HepG2 (cell line): ENCODE measurements at regions not wholly inside any gene's neighbourhood (a gene's known extent, or its start where the extent isn't known, plus 50 kb on each side); places are given as distances from the start of the nearest gene placed in this dataset.

Experiments
- ATAC-seq: fragments of 200-7000 bp; cut with Tn5 transposase; 3 replicates; pipeline ENCODE4 v1.9.1; 2020; ENCODE audit warnings: mild to moderate bottlenecking, moderate library complexity
- BruUV-seq: library from RNA; stranded (reverse); fragments of 400-500 nt; replicated peaks from 2 replicates; lab custom pipeline; 2021; lab: Mats Ljungman, UMichigan
- CTCF ChIA-PET: fragments of 300-600 bp; formaldehyde crosslinking; extraction: SDS; loops from one replicate; lab custom pipeline; 2021; ENCODE audit warnings: low total read pairs, inconsistent platforms, low intra/inter-chr PET ratio; lab: Yijun Ruan, JAX
- POLR2A ChIA-PET: fragments of 350-600 bp; sonication (Branson Sonifier 250); formaldehyde crosslinking; loops from one replicate; lab custom pipeline; 2020; ENCODE audit warnings: antibody characterized with exemption, inconsistent platforms; lab: Yijun Ruan, JAX
- DNase-seq: peaks from one replicate; pipeline ENCODE4 v3.0.0-alpha.2; 2015; ENCODE audit warnings: low spot score
- FAIRE-seq: peaks from 3 replicates; lab custom pipeline; 2011; peaks lifted over from hg19 to GRCh38; lab: Jason Lieb, UNC
- H2AFZ ChIP-seq: one replicate; pipeline ENCODE4 v1.6.1; 2011; ENCODE audit warnings: low read length, inconsistent platforms
- H3K27ac ChIP-seq: fragments of 300-600 bp; 3 replicates; pipeline ENCODE4 v1.8.0; 2011; ENCODE audit warnings: mixed run types, mild to moderate bottlenecking, mixed read lengths, low read length, inconsistent platforms; ENCODE audit not compliant: insufficient read depth; ENCODE audit errors: extremely low read length
- H3K27me3 ChIP-seq, 2 experiments: fragments of 200-600 bp in 1 of 2; 2 replicates in 1 of 2; 3 replicates in 1 of 2; pipeline versions ENCODE4 v1.6.0 to v1.8.0; 2011; ENCODE audit warnings: low read length in 2 of 2, mild to moderate bottlenecking in 2 of 2, moderate library complexity in 2 of 2, inconsistent platforms in 1 of 2; ENCODE audit not compliant: insufficient read depth in 2 of 2, control insufficient read depth in 1 of 2
- H3K36me3 ChIP-seq, 2 experiments: fragments of 200-600 bp in 1 of 2; replicated peaks in 1 of 2; 2 replicates in 1 of 2; 3 replicates in 1 of 2; pipeline versions ENCODE4 v1.5.1 to v1.8.0; 2011; ENCODE audit warnings: low read length in 2 of 2, inconsistent platforms in 1 of 2; ENCODE audit not compliant: insufficient read depth in 2 of 2, control insufficient read depth in 1 of 2
- H3K4me1 ChIP-seq: 2 replicates; pipeline ENCODE4 v1.5.1; 2012; ENCODE audit warnings: low read length, inconsistent platforms; ENCODE audit not compliant: insufficient read depth
- H3K4me2 ChIP-seq: 2 replicates; pipeline ENCODE4 v1.6.0; 2011; ENCODE audit warnings: low read depth, low read length, inconsistent platforms
- H3K4me3 ChIP-seq, 3 experiments: fragments of 200-600 bp in 1 of 3; sonication (generic), shearing (Covaris generic) in 1 of 3; replicated peaks in 1 of 3; 2 replicates each; pipeline ENCODE4 v1.5.1; 2011 to 2016; ENCODE audit warnings: low read length in 3 of 3, inconsistent platforms in 2 of 3, low read depth in 2 of 3, mild to moderate bottlenecking in 2 of 3, control low read depth in 1 of 3, mixed read lengths in 1 of 3; ENCODE audit not compliant: insufficient read depth in 1 of 3
- H3K79me2 ChIP-seq: one replicate; pipeline ENCODE4 v1.6.1; 2011; ENCODE audit warnings: low read length, inconsistent platforms; ENCODE audit not compliant: insufficient read depth
- H3K9ac ChIP-seq: 2 replicates; pipeline ENCODE4 v1.6.0; 2011; ENCODE audit warnings: mild to moderate bottlenecking, low read depth, low read length, inconsistent platforms; ENCODE audit not compliant: insufficient read depth
- H3K9me3 ChIP-seq: 2 replicates; pipeline ENCODE4 v1.5.1; 2012; ENCODE audit warnings: mild to moderate bottlenecking, low read length
- H4K20me1 ChIP-seq: 2 replicates; pipeline ENCODE4 v1.6.0; 2011; ENCODE audit warnings: inconsistent platforms, mild to moderate bottlenecking, low read length, moderate library complexity; ENCODE audit not compliant: insufficient read depth
- EP300 ChIP-seq, 3 experiments: sonication (generic) in 1 of 3; formaldehyde crosslinking in 1 of 3; IDR thresholded peaks; 2 replicates each; pipeline versions ENCODE4 v1.5.1 to v1.6.1; 2011 to 2020; ENCODE audit warnings: low read depth in 2 of 3, low read length in 2 of 3, borderline replicate concordance in 1 of 3, improper control_type of control experiment in 1 of 3, mild to moderate bottlenecking in 1 of 3, missing genetic modification reagents in 1 of 3, moderate library complexity in 1 of 3
- PRMT3 ChIP-seq: sonication (generic); formaldehyde crosslinking; IDR thresholded peaks from 2 replicates; pipeline ENCODE4 v1.8.1; 2022; ENCODE audit warnings: low read depth, mild to moderate bottlenecking, moderate library complexity, missing genetic modification reagents, borderline replicate concordance
- RARA ChIP-seq: IDR thresholded peaks from 2 replicates; pipeline ENCODE4 v1.6.1; 2016; ENCODE audit warnings: missing genetic modification reagents, missing compliant biosample characterization
- ZNF121 ChIP-seq: sonication (generic); formaldehyde crosslinking; IDR thresholded peaks from 2 replicates; pipeline ENCODE4 v1.5.0; 2020; ENCODE audit warnings: mild to moderate bottlenecking, missing genetic modification reagents
- ZSCAN21 ChIP-seq: sonication (generic); formaldehyde crosslinking; IDR thresholded peaks from 2 replicates; pipeline ENCODE4 v1.8.0; 2022; ENCODE audit warnings: mild to moderate bottlenecking, missing genetic modification reagents, moderate library complexity, borderline replicate concordance
- WGBS: methylation state at CpG from one replicate; pipeline ENCODE4 v1.1.6; 2017; ENCODE audit warnings: low lambda C conversion rate; 5-methylcytosine and 5-hydroxymethylcytosine counted together
- in situ Hi-C: cut with HindIII; loops from 2 replicates; pipeline ENCODE4 v1.10.0; 2017; ENCODE audit warnings: low pct_unique_long_range_greater_than_20kb; ENCODE audit not compliant: extremely low pct_ligation_motif_present
- intact Hi-C: fragments of 100-400 bp; cut with micrococcal nuclease; formaldehyde crosslinking; loops from one replicate; pipeline ENCODE4 v1.10.0; 2022; ENCODE audit not compliant: unreplicated experiment
- TF ChIP-seq, protein P1 (sequence below): sonication (generic); formaldehyde crosslinking; IDR thresholded peaks from 2 replicates; pipeline ENCODE4 v1.4.0; 2020; ENCODE audit warnings: missing genetic modification reagents, mild to moderate bottlenecking, borderline replicate concordance
- TF ChIP-seq, protein P2 (sequence below): sonication (generic); formaldehyde crosslinking; conservative IDR thresholded peaks from 2 replicates; pipeline ENCODE4 v1.8.0; 2022; ENCODE audit warnings: low read depth, missing genetic modification reagents
- TF ChIP-seq, protein P3 (sequence below), 2 experiments: fragments of 450-650 bp in 1 of 2; sonication (generic) in 1 of 2; formaldehyde crosslinking in 1 of 2; IDR thresholded peaks; 2 replicates each; pipeline versions ENCODE4 v1.6.1 to v1.8.0; 2016 to 2022; ENCODE audit warnings: antibody characterized with exemption in 1 of 2, mild to moderate bottlenecking in 1 of 2, missing genetic modification reagents in 1 of 2

DNA sequence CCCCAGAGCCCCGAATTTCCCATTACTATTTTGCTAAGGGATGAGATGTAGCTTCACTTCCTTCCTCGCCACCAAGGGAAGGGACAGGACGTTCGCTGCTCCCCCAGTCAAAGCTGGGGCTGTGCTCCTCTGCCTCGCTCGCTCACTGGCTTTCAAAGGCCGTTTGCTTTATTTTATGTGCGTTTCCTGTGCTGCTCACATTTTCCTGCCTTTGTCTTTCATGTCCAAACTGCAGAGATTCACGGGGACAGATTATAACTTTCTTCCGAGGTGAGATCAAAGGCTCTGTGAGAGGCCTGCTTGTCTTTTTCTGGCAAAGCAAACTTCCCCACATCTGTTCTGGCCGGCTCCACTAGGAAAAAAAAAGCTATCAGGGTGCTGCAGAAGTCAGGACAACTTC is 76.0 kb upstream of the FZD10 start (continued):
- TF ChIP-seq ZNF121 (CRISPR knock-in tag): no peak
- TF ChIP-seq, protein P1, sequence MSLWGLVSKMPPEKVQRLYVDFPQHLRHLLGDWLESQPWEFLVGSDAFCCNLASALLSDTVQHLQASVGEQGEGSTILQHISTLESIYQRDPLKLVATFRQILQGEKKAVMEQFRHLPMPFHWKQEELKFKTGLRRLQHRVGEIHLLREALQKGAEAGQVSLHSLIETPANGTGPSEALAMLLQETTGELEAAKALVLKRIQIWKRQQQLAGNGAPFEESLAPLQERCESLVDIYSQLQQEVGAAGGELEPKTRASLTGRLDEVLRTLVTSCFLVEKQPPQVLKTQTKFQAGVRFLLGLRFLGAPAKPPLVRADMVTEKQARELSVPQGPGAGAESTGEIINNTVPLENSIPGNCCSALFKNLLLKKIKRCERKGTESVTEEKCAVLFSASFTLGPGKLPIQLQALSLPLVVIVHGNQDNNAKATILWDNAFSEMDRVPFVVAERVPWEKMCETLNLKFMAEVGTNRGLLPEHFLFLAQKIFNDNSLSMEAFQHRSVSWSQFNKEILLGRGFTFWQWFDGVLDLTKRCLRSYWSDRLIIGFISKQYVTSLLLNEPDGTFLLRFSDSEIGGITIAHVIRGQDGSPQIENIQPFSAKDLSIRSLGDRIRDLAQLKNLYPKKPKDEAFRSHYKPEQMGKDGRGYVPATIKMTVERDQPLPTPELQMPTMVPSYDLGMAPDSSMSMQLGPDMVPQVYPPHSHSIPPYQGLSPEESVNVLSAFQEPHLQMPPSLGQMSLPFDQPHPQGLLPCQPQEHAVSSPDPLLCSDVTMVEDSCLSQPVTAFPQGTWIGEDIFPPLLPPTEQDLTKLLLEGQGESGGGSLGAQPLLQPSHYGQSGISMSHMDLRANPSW (CRISPR knock-in tag): no peak
- TF ChIP-seq EP300 (IDR thresholded peaks at IDR 0.05; ENCODE audit: low read depth in 2 of 2, low read length in 2 of 2): no peak
- no peak for TF ChIP-seq EP300 (CRISPR knock-in tag; IDR thresholded peaks at IDR 0.05; ENCODE audit: borderline replicate concordance)

DNA sequence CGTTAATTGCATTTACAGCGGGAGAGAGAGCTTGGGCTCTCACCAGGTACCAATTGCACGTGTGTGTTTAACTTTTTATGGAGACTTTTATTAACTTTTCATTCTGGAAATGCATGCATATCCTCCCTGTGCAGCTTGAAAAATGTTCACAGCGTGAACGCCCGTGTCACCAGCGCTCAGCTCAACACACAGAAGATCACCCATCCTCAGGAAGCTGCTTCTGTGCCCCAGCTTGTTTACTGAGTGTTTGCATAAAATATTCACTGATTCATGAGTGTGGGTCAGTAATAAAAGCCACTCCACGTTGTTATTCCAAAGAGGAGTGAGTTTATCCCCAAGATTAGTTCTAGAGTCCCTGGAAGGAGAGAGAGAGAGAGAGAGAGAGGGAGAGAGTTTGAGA is 75.5 kb upstream of the FZD10 start:
- WGBS: 10% methylated on average over 8 of the region's 8 CpGs
- no TSS peak for BruUV-seq
- no peak overlapping the region for H2AFZ ChIP-seq
- no peak for ATAC-seq
- no peak overlapping the region for H3K4me2 ChIP-seq
- no peaks in the 10 kb centered on the region for H3K4me1 ChIP-seq
- no peak overlapping the region for H3K4me3 ChIP-seq
- POLR2A ChIA-PET: no interaction called here
- no peaks in the 10 kb centered on the region for H3K36me3 ChIP-seq
- peaks cover 4 to 43% of the 10 kb centered on the region in 2 experiments; a peak in 3 of 5 replicates for H3K27me3 ChIP-seq
- in situ Hi-C loops (no loop called here), intact Hi-C loops (no loop called here)
- no peak for DNase-seq
- H3K9me3 ChIP-seq: no peaks in the 10 kb centered on the region
- no peak overlapping the region for H3K9ac ChIP-seq
- FAIRE-seq: no peak
- H3K79me2 ChIP-seq: no peaks in the 10 kb centered on the region
- no peak overlapping the region for H3K27ac ChIP-seq
- CTCF ChIA-PET: no interaction called here
- no peaks in the 10 kb centered on the region for H4K20me1 ChIP-seq
- TF ChIP-seq, protein P2, sequence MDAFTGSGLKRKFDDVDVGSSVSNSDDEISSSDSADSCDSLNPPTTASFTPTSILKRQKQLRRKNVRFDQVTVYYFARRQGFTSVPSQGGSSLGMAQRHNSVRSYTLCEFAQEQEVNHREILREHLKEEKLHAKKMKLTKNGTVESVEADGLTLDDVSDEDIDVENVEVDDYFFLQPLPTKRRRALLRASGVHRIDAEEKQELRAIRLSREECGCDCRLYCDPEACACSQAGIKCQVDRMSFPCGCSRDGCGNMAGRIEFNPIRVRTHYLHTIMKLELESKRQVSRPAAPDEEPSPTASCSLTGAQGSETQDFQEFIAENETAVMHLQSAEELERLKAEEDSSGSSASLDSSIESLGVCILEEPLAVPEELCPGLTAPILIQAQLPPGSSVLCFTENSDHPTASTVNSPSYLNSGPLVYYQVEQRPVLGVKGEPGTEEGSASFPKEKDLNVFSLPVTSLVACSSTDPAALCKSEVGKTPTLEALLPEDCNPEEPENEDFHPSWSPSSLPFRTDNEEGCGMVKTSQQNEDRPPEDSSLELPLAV: no peak
- no peak for TF ChIP-seq RARA (CRISPR knock-in tag)
- TF ChIP-seq, protein P3, sequence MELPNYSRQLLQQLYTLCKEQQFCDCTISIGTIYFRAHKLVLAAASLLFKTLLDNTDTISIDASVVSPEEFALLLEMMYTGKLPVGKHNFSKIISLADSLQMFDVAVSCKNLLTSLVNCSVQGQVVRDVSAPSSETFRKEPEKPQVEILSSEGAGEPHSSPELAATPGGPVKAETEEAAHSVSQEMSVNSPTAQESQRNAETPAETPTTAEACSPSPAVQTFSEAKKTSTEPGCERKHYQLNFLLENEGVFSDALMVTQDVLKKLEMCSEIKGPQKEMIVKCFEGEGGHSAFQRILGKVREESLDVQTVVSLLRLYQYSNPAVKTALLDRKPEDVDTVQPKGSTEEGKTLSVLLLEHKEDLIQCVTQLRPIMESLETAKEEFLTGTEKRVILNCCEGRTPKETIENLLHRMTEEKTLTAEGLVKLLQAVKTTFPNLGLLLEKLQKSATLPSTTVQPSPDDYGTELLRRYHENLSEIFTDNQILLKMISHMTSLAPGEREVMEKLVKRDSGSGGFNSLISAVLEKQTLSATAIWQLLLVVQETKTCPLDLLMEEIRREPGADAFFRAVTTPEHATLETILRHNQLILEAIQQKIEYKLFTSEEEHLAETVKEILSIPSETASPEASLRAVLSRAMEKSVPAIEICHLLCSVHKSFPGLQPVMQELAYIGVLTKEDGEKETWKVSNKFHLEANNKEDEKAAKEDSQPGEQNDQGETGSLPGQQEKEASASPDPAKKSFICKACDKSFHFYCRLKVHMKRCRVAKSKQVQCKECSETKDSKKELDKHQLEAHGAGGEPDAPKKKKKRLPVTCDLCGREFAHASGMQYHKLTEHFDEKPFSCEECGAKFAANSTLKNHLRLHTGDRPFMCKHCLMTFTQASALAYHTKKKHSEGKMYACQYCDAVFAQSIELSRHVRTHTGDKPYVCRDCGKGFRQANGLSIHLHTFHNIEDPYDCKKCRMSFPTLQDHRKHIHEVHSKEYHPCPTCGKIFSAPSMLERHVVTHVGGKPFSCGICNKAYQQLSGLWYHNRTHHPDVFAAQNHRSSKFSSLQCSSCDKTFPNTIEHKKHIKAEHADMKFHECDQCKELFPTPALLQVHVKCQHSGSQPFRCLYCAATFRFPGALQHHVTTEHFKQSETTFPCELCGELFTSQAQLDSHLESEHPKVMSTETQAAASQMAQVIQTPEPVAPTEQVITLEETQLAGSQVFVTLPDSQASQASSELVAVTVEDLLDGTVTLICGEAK (IDR thresholded peaks at IDR 0.05): no peak
- TF ChIP-seq, protein P3 (CRISPR knock-in tag; IDR thresholded peaks at IDR 0.05): no peak
- no peak for TF ChIP-seq ZSCAN21 (CRISPR knock-in tag)
- TF ChIP-seq PRMT3 (CRISPR knock-in tag): no peak
